H1 (cell line): ENCODE measurements at regions not wholly inside any gene's neighbourhood (a gene's known extent, or its start where the extent isn't known, plus 50 kb on each side); places are given as distances from the start of the nearest gene placed in this dataset.

Experiments used
- RFX5 ChIP-seq: IDR thresholded peaks from 2 replicates; pipeline ENCODE4 v1.6.1; 2011; ENCODE audit warnings: low read depth, low read length, improper control_type of control experiment, borderline replicate concordance
- SP4 ChIP-seq: IDR thresholded peaks from 2 replicates; pipeline ENCODE4 v1.6.1; 2012; ENCODE audit warnings: low read length, inconsistent platforms

- TF ChIP-seq RFX5 (no peak), SP4 (no peak)
Measured at GRCh38 chr16:63228259-63228658, 1192.0 kb upstream of the CDH8 start (continued).
